ENCODE measurements at regions not wholly inside any gene's neighbourhood (a gene's known extent, or its start where the extent isn't known, plus 50 kb on each side); places are given as distances from the start of the nearest gene placed in this dataset.
"Not testable (repeated sequence)": the region's sequence is repeated elsewhere in the genome, so short reads cannot be mapped to it uniquely, and the experiment has no call there.

GRCh38 chr7:56218510-56218909, 102.3 kb upstream of the NUPR2 start:
- DNase-seq, result no peak

GRCh38 chr7:56213574-56213973, 97.4 kb upstream of the NUPR2 start:
- no peak for DNase-seq

- no peak for DNase-seq
These were observed 90.2 kb upstream of the NUPR2 start for GRCh38 chr7:56206420-56206819.

- DNase-seq, result no peak
These were observed 83.4 kb upstream of the NUPR2 start for GRCh38 chr7:56199639-56200038.

GRCh38 chr7:56196195-56196594, 80.0 kb upstream of the NUPR2 start:
- not testable (repeated sequence) for DNase-seq

GRCh38 chr7:56188823-56189346, 72.7 kb upstream of the NUPR2 start:
- no peak for DNase-seq

- DNase-seq, result no peak
These were observed 72.2 kb upstream of the NUPR2 start for GRCh38 chr7:56188376-56188775.

- DNase-seq, result no peak
These were observed 64.8 kb upstream of the NUPR2 start for GRCh38 chr7:56181010-56181409.

GRCh38 chr7:56175771-56176170, 59.6 kb upstream of the NUPR2 start:
- no peak for DNase-seq

- DNase-seq, result peak; percentile 42
These were observed 58.9 kb upstream of the NUPR2 start for GRCh38 chr7:56174875-56175760.

- no peak for DNase-seq
These were observed 58.2 kb upstream of the NUPR2 start for GRCh38 chr7:56174346-56174874.

Data from right hindlimb (tissue), 1 donor.